Stimulated activated CD8-positive, alpha-beta memory T cell treated with anti-CD3 and anti-CD28 coated beads, Interleukin-2, amount 100 ng/mL, for 1 hour (primary cell): ENCODE measurements at regions not wholly inside any gene's neighbourhood (a gene's known extent, or its start where the extent isn't known, plus 50 kb on each side); places are given as distances from the start of the nearest gene placed in this dataset.
"Not testable (repeated sequence)": the region's sequence is repeated elsewhere in the genome, so short reads cannot be mapped to it uniquely, and the experiment has no call there.

ENCODE experiments used
- DNase-seq, 2 donors: peaks; one replicate each; pipeline ENCODE4 v3.0.0-alpha.2; 2020; ENCODE audit warnings: low read depth in 2 of 2

GRCh38 chr20:39986173-39986904 is 702.7 kb downstream of the MAFB start:
- no peak for DNase-seq

DNA sequence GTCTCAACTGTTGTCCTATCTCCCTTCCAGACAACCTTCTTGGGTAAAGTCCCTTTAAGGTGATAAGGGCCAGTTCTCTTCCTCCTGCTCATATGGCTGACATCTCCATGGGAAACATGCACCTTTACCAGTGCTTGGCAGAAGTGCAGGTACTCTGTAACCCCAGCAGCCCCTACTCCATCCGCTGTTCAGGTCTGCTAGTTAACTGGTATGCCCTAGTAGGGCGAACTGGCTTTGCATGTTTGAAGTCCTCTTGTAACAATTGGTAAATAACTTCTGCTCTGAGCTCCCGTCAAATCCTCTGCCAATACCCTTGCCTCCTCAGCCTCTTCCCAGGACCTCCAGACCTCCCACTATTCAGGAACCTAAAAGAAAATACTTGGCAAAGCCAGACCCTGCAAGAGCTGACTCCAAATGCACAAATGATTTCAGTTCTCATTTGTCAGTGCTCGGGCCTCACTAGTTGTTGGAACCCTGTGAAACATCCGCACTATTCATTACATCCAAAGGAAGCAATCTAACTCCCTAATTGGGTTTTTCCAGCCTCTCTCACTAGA is 703.7 kb downstream of the MAFB start:
- no peak for DNase-seq

DNA sequence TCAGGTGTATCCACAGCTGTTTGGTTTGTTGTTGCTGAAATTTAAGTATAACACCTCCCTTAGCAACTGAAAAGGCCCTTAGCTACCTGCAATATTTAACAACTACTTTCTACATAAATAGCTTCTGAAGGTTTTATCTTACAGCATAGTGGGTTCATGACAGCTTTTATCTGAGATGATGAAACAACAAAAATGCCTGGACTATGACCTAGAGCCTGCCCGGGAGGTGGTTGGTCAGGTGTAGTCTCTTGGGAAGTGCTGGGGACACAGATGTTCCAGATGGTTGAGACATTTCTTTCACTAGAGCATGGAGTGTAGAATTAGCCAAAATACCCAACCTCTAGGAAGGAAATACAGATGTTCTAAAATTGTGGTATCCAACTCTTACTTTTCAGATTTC is 705.4 kb downstream of the MAFB start:
- no peak for DNase-seq

DNA sequence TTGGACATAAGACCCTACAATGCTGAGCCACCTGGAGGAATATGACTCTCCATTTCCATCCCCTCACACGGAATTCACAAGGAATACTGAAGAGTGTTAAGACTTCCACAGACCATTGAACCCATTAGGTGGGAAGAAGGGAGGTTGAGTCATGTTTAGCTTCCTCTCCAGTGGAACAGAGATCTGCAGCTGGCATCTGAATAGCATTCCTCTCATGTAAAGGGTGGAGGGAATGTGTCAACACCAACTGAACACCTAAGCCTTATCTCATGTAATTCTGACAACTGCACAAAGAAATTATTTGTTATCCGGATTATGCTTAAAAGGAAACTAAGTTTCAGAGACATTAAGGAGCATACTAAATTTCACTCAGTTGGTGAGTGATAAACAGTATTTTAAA is 705.9 kb downstream of the MAFB start:
- DNase-seq, result no peak

DNA sequence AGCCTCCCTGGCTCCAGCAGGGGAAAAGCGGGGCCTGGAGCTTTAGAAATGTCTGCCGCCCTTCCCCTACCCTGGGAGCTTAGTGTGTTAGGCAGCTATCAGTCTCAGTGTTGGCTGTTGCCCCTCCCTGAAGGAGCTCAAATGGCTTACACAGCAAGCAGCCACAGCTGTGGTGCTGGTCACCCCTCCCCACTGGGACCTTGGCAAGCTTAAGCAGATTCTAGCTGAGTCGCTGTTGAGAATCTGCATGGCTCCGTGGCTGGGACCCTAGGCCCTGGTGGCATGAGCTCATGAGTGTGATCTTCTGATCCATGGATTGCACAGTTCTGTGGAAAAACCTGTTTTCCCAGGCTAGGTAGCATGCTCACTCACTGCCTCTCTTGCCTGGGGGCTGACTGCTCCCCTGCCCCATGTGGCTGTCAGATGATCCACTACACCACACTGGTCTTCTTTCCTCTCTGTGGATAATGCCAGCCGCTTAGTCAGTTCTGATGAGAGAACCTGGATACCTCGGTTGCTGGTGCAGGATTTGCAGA is 714.0 kb downstream of the MAFB start:
- no peak for DNase-seq

- no peak for DNase-seq
Observed at GRCh38 chr20:39968495-39968894, 720.5 kb downstream of the MAFB start.

DNA sequence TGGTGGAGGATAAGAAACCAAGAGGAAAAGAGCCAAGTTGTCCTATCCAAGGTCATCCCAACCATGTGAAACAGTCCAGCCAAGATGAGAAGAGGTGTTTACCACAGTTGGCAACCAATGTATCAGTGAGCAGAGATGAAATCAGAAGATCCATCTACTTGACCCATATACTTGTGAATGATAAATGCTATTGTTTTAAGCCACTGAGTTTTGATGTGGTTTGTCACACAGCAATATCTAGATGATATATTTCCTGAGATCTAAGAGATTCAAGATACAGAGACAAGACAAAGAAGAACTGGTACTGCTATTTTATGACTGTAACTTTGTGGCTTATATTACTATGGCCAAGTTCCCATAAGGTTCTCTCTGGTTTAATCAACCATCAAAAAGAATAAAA is 721.2 kb downstream of the MAFB start:
- no peak for DNase-seq

GRCh38 chr20:39961637-39962244 is 727.3 kb downstream of the MAFB start:
- no peak for DNase-seq

DNA sequence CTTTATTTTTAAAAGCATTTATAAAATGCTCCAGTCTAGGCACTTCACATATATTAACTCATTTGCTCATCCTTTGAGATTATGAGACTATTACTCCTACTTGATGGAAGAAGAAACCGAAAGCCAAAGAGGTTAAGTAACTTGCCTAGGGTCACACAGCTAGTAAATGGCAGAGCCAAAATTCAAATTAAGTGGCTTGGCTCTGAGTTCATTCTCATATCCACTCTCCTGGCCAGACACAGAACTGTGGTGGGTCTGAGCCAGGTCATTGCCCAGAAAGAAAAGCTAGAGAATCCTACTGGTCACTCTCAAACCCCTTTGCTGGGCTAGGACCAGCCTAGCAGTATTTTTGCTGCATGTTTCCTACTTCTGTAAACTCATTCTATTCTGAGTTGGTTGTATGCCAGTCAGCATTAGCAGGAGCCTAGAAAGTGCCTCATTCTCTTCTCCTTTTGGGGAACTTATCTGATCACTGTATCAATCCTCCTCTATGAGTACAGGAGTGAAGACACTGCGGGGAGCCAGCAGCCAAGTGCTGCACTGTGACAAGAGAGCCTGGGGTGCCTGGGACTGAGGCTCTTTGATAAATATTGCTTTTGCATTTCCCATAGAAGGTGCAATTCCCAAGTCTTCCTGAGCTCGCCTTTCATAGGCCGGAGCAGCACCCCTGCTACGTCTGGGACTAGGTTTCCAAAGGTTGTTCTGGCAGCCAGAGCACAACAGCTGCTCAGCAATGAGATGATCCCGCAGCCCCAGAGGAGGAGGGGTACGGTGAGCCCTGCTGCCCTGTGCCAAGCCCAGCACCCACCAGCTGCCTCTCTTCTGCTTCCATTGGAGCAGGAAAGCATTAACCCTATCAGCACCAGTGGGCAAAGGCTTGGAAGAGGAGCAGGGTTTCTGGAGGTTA is 728.3 kb downstream of the MAFB start:
- DNase-seq, result no peak

DNA sequence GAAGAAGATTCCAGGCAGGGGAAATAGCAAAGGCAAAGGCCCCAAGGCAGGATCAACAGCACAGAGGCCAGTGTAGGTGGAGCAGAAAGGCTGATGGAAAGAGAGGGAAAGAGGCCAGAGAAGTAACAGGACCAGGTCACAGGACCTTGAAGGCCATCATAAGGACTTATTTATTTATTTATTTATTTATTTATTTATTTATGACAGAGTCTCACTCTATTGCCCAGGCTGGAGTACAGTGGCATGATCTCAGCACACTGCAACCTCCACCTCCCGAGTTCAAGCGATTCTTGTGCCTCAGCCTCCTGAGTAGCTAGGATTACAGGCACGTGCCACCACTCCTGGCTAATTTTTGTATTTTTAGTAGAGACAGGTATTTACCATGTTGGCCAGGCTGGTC is 731.1 kb downstream of the MAFB start:
- DNase-seq, result not testable (repeated sequence)

DNA sequence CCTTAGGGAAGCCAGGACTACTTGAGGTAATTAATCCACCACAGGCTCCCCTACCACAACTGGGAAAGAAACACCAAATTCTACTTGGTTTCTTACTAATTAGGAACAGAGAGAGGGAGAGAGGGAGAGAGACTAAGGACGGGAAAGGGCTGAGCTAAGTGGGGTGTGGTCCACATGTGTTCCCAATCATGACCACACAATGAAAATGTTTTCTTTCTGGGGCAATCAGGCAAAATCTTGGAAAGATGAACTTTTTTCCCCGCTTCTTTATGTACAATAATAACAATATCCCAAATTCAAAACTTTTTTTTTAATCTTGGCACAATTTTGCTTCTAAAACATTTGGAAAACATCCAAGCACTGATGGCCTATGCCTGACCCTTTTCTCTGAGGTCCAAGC is 734.4 kb downstream of the MAFB start:
- DNase-seq, result no peak

DNA sequence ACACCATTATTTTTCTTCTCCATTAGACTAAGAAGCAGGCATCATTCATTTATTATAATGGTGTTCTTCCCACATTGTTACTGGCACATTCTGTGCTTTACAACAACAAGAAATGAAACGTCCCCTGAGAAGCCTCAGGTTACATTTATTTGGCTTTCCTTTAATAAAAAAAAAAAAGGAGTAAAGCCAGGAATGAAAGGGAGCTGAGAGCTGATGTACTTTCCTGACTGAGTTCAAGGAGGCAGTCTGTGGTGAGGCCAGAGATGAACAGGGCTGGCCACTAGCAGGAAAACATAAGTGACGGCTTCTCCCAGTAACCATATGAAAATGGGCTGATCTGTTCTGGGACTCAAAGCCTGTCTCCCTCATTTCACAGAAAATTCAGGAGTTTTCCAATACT is 742.1 kb downstream of the MAFB start:
- no peak for DNase-seq

DNA sequence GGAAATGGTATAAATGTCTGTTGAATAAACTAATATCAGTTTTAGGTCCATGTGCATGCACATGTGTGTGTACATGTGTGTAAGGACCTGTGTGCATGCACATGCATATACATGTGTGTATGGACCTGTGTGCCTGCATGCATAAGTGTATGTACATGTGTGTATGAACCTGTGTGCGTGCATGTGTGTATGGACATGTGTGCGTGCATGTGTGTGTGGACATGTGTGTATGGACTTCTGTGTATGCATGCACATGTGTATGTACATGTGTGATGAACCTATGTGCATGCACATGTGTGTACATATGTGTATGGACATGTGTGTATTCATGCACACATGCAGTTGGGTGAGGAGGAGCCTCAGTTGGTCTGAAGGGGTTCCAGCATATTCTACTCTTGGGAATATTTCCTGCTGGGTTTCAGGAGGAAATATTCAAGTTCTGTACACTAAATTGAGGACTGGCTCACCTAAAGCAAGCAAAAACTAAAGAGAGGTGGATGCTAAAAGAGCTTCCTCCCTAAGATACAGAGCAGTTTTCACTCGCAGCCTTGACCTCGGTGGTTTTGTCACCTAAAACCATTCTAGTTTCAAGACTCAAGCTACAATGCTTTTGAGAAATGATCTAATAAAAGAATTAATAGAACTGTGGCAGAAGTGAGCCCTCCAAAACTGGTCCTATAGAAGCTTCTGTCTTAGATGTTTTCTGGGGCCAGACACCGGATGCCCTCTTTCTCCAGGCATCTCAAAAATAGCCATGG is 742.8 kb downstream of the MAFB start:
- DNase-seq, result no peak

DNA sequence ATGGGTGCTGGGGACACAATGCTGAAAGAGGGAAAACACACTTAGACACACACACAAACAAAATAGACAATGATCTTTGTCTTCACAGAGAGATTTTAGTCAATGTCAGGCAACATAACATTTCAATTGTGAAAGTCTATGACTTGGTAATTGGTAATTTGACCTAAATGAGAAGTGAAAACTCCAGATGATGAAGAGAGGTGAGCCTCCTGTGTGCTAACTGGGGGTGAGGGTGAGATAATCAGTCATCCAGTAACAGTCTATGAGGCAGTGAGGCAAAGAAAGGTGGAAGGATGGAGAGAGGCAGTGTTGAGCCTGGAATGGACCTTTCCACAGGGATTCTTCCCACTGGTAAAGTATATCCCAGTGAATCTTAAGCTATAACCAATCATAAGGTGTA is 744.2 kb downstream of the MAFB start:
- DNase-seq, result no peak

- DNase-seq, result no peak
Observed at GRCh38 chr20:39943336-39943735, 745.7 kb downstream of the MAFB start.

DNA sequence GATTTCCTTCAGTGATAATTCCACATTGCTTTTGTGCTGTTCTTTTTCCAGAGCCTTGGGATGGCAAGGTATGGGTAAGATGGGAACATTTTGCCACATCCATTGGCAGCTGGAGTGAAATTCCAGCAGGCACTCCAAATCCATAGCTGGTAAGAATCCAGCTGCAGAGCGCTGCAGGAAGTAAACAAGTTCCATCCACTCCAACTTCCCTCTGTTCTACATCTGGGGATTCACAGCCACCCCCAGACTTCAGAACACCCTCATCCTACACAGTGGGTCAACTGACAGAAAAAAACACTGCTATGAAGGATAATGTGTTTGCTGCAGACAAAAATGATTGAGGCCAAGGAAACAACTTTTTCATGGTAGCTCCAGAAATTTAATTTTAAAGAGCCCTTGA is 747.8 kb downstream of the MAFB start:
- DNase-seq, result no peak

DNA sequence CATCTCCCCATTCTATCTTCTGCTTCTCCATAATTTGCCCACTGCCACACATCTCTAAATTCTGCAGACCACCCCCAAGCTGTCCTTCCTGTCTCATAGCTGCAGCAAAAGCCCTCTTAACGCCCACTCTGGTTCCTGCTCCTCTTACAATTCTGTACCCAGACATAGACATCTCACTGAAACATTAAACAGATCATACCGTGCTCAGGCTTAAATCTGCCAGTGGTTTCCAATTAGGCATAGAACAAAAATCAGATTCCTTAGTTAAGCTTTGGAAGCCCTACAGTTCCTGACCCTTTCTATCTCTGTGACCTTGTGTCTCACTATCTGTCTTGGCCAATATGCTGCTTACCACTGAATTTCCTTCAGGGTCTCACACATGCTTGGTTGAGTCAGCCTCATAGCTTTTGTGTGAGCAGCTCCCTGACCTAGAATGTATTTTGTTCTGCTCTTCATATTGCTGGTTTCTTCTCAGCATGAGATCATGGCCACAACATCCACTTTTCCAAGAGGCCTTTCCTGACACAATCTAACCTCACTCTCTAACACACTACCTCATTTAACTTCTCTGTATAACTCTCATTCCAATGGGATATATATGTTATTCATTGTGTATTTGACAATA is 749.7 kb downstream of the MAFB start:
- no peak for DNase-seq

GRCh38 chr20:39936401-39936800 is 752.6 kb downstream of the MAFB start:
- no peak for DNase-seq

GRCh38 chr20:39935901-39936300 is 753.1 kb downstream of the MAFB start:
- DNase-seq, result no peak

GRCh38 chr20:39916236-39916765 is 772.7 kb downstream of the MAFB start:
- no peak for DNase-seq

GRCh38 chr20:39913274-39913673 is 775.8 kb downstream of the MAFB start:
- no peak for DNase-seq
